ENCODE measurements at regions not wholly inside any gene's neighbourhood (a gene's known extent, or its start where the extent isn't known, plus 50 kb on each side); places are given as distances from the start of the nearest gene placed in this dataset.

DNA sequence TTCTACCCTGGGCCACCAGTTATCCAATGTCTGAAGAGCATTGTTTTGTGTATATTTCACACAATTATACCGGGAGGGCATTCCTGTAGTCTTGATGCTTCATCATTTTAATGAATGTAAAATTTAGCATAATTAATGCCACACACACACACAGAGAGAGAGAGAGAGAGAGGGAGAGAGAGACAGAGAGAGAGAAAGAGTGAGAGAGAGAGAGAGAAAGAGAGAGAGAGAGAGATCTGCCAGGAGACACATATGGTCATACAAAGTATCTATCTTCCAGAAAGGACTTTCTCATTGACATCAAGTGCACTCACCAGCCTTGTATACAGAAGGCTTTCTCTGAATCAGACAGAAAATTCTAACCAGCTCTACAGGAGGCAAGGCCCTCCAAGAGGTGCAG lies 72.3 kb downstream of the KLF6 start:
- no peak for TF ChIP-seq POLR2AphosphoS5 (IDR thresholded peaks at IDR 0.05; ENCODE audit: borderline replicate concordance, low read depth, low read length)
- TF ChIP-seq EZH2 (IDR thresholded peaks at IDR 0.05): no peak
- TF ChIP-seq FOXP2 (optimal IDR thresholded peaks at IDR 0.05; ENCODE audit: control extremely low read depth, extremely low read length, insufficient read depth): no peak
